ENCODE measurements at regions not wholly inside any gene's neighbourhood (a gene's known extent, or its start where the extent isn't known, plus 50 kb on each side); places are given as distances from the start of the nearest gene placed in this dataset.

GRCh38 chr3:124659175-124659574 is 71.1 kb upstream of the UMPS start:
- H3K27me3 ChIP-seq = no peaks in the 10 kb centered on the region
- no peak overlapping the region for H3K4me3 ChIP-seq
- no peaks in the 10 kb centered on the region for H3K9me3 ChIP-seq
- peaks cover 0 to 16% (median 0%) of the 10 kb centered on the region in 3 donors for H3K36me3 ChIP-seq
- WGBS, 2 donors = 50 to 77% methylated on average over 1 of the region's 1 CpG
- H3K27ac ChIP-seq = no peak overlapping the region
- TF ChIP-seq POLR2A (IDR thresholded peaks at IDR 0.05) (no peak), CTCF (IDR thresholded peaks at IDR 0.05) (no peak), EP300 (IDR thresholded peaks at IDR 0.05) (no peak)
- DNase-seq (ENCODE audit: low spot score in 2 of 2) = no peak
- H3K4me1 ChIP-seq = no peaks in the 10 kb centered on the region

GRCh38 chr3:124660599-124660998 is 69.7 kb upstream of the UMPS start:
- H3K4me1 ChIP-seq = no peaks in the 10 kb centered on the region
- TF ChIP-seq POLR2A (IDR thresholded peaks at IDR 0.05) = no peak
- no peak for TF ChIP-seq CTCF (IDR thresholded peaks at IDR 0.05)
- no peak for TF ChIP-seq EP300 (IDR thresholded peaks at IDR 0.05)
- no peak for DNase-seq (ENCODE audit: low spot score in 2 of 2)
- no peaks in the 10 kb centered on the region for H3K27me3 ChIP-seq
- H3K4me3 ChIP-seq = no peak overlapping the region
- no peak overlapping the region for H3K27ac ChIP-seq
- no peaks in the 10 kb centered on the region for H3K9me3 ChIP-seq
- peaks cover 0 to 16% (median 0%) of the 10 kb centered on the region in 3 donors for H3K36me3 ChIP-seq
- WGBS, 2 donors = 89 to 96% methylated on average over 1 of the region's 1 CpG

GRCh38 chr3:124663690-124664089 is 66.6 kb upstream of the UMPS start:
- Histone ChIP-seq H3K9me3 (no peaks in the 10 kb centered on the region), H3K36me3 (peaks cover 0 to 12% (median 0%) of the 10 kb centered on the region in 3 donors), H3K4me1 (no peaks in the 10 kb centered on the region), H3K27ac (no peak overlapping the region), H3K27me3 (no peaks in the 10 kb centered on the region), H3K4me3 (no peak overlapping the region)
- DNase-seq (ENCODE audit: low spot score in 2 of 2) = no peak
- TF ChIP-seq POLR2A (IDR thresholded peaks at IDR 0.05) (no peak), CTCF (IDR thresholded peaks at IDR 0.05) (no peak), EP300 (IDR thresholded peaks at IDR 0.05) (no peak)
- WGBS, 2 donors = 64 to 76% methylated on average over 2 of the region's 2 CpGs

GRCh38 chr3:124664804-124665203 is 65.4 kb upstream of the UMPS start:
- no peak for DNase-seq (ENCODE audit: low spot score in 2 of 2)
- Histone ChIP-seq H3K9me3 (no peaks in the 10 kb centered on the region), H3K27me3 (no peaks in the 10 kb centered on the region), H3K36me3 (peaks cover 0 to 6% (median 0%) of the 10 kb centered on the region in 3 donors), H3K27ac (no peak overlapping the region), H3K4me1 (no peaks in the 10 kb centered on the region), H3K4me3 (no peak overlapping the region)
- no peak for TF ChIP-seq EP300 (IDR thresholded peaks at IDR 0.05)
- no peak for TF ChIP-seq CTCF (IDR thresholded peaks at IDR 0.05)
- TF ChIP-seq POLR2A (IDR thresholded peaks at IDR 0.05) = no peak
- 91 to 94% methylated on average over 2 of the region's 2 CpGs for WGBS, 2 donors

- H3K4me1 ChIP-seq = no peaks in the 10 kb centered on the region
- no peak overlapping the region for H3K4me3 ChIP-seq
- no peak for DNase-seq (ENCODE audit: low spot score in 2 of 2)
- H3K27me3 ChIP-seq = no peaks in the 10 kb centered on the region
- TF ChIP-seq POLR2A (IDR thresholded peaks at IDR 0.05) = no peak
- no peak for TF ChIP-seq EP300 (IDR thresholded peaks at IDR 0.05)
- 68 to 70% methylated on average over 5 of the region's 5 CpGs for WGBS, 2 donors
- no peaks in the 10 kb centered on the region for H3K9me3 ChIP-seq
- no peak overlapping the region for H3K27ac ChIP-seq
- peaks cover 0 to 6% (median 0%) of the 10 kb centered on the region in 3 donors for H3K36me3 ChIP-seq
Observed at GRCh38 chr3:124666067-124666466, 64.2 kb upstream of the UMPS start.

- no peak overlapping the region for H3K4me3 ChIP-seq
- peaks cover 0 to 15% (median 0%) of the 10 kb centered on the region in 3 donors for H3K36me3 ChIP-seq
- TF ChIP-seq CTCF (IDR thresholded peaks at IDR 0.05) (no peak), EP300 (IDR thresholded peaks at IDR 0.05) (no peak), POLR2A (IDR thresholded peaks at IDR 0.05) (no peak)
- 80 to 83% methylated on average over 3 of the region's 3 CpGs for WGBS, 2 donors
- H3K4me1 ChIP-seq = no peaks in the 10 kb centered on the region
- H3K27ac ChIP-seq = no peak overlapping the region
- no peaks in the 10 kb centered on the region for H3K9me3 ChIP-seq
- H3K27me3 ChIP-seq = no peaks in the 10 kb centered on the region
- no peak for DNase-seq (ENCODE audit: low spot score in 2 of 2)
Observed at GRCh38 chr3:124669470-124669869, 60.8 kb upstream of the UMPS start.
